ENCODE measurements at regions not wholly inside any gene's neighbourhood (a gene's known extent, or its start where the extent isn't known, plus 50 kb on each side); places are given as distances from the start of the nearest gene placed in this dataset.

DNA sequence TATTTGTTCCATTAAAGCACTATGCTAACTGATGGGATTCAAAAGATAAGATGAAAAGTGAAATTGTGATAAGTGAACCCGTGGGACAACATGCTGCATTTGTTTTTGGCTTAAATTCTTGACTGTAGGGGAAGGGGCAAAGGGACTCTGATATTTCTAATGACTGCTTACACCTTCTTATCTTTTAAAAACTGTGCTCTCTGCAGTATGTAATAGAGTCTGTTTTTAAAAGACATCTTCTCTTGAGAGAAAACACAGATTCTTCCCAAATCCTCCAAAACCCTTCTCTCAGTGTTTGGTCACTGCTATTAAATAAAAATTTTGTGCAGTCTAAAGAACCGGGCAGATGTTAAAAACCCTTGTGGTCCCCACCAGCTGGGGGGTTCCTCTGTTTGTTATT lies 327.8 kb upstream of the FANCL start (continued):
- TF ChIP-seq, protein P1, sequence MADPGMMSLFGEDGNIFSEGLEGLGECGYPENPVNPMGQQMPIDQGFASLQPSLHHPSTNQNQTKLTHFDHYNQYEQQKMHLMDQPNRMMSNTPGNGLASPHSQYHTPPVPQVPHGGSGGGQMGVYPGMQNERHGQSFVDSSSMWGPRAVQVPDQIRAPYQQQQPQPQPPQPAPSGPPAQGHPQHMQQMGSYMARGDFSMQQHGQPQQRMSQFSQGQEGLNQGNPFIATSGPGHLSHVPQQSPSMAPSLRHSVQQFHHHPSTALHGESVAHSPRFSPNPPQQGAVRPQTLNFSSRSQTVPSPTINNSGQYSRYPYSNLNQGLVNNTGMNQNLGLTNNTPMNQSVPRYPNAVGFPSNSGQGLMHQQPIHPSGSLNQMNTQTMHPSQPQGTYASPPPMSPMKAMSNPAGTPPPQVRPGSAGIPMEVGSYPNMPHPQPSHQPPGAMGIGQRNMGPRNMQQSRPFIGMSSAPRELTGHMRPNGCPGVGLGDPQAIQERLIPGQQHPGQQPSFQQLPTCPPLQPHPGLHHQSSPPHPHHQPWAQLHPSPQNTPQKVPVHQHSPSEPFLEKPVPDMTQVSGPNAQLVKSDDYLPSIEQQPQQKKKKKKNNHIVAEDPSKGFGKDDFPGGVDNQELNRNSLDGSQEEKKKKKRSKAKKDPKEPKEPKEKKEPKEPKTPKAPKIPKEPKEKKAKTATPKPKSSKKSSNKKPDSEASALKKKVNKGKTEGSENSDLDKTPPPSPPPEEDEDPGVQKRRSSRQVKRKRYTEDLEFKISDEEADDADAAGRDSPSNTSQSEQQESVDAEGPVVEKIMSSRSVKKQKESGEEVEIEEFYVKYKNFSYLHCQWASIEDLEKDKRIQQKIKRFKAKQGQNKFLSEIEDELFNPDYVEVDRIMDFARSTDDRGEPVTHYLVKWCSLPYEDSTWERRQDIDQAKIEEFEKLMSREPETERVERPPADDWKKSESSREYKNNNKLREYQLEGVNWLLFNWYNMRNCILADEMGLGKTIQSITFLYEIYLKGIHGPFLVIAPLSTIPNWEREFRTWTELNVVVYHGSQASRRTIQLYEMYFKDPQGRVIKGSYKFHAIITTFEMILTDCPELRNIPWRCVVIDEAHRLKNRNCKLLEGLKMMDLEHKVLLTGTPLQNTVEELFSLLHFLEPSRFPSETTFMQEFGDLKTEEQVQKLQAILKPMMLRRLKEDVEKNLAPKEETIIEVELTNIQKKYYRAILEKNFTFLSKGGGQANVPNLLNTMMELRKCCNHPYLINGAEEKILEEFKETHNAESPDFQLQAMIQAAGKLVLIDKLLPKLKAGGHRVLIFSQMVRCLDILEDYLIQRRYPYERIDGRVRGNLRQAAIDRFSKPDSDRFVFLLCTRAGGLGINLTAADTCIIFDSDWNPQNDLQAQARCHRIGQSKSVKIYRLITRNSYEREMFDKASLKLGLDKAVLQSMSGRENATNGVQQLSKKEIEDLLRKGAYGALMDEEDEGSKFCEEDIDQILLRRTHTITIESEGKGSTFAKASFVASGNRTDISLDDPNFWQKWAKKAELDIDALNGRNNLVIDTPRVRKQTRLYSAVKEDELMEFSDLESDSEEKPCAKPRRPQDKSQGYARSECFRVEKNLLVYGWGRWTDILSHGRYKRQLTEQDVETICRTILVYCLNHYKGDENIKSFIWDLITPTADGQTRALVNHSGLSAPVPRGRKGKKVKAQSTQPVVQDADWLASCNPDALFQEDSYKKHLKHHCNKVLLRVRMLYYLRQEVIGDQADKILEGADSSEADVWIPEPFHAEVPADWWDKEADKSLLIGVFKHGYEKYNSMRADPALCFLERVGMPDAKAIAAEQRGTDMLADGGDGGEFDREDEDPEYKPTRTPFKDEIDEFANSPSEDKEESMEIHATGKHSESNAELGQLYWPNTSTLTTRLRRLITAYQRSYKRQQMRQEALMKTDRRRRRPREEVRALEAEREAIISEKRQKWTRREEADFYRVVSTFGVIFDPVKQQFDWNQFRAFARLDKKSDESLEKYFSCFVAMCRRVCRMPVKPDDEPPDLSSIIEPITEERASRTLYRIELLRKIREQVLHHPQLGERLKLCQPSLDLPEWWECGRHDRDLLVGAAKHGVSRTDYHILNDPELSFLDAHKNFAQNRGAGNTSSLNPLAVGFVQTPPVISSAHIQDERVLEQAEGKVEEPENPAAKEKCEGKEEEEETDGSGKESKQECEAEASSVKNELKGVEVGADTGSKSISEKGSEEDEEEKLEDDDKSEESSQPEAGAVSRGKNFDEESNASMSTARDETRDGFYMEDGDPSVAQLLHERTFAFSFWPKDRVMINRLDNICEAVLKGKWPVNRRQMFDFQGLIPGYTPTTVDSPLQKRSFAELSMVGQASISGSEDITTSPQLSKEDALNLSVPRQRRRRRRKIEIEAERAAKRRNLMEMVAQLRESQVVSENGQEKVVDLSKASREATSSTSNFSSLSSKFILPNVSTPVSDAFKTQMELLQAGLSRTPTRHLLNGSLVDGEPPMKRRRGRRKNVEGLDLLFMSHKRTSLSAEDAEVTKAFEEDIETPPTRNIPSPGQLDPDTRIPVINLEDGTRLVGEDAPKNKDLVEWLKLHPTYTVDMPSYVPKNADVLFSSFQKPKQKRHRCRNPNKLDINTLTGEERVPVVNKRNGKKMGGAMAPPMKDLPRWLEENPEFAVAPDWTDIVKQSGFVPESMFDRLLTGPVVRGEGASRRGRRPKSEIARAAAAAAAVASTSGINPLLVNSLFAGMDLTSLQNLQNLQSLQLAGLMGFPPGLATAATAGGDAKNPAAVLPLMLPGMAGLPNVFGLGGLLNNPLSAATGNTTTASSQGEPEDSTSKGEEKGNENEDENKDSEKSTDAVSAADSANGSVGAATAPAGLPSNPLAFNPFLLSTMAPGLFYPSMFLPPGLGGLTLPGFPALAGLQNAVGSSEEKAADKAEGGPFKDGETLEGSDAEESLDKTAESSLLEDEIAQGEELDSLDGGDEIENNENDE (IDR thresholded peaks at IDR 0.05; ENCODE audit: insufficient replicate concordance, low read length): no peak
- TF ChIP-seq EZH2 (IDR thresholded peaks at IDR 0.05; ENCODE audit: low read depth, low read length, severe bottlenecking): no peak
- TF ChIP-seq SIN3A (conservative IDR thresholded peaks at IDR 0.05 in 1 of 2, IDR thresholded peaks at IDR 0.05 in 1 of 2; ENCODE audit: low read depth in 1 of 2, low read length in 2 of 2): no peak
- no peak for TF ChIP-seq YY1 (IDR thresholded peaks at IDR 0.05; ENCODE audit: low read depth, low read length)
- TF ChIP-seq, protein P2, sequence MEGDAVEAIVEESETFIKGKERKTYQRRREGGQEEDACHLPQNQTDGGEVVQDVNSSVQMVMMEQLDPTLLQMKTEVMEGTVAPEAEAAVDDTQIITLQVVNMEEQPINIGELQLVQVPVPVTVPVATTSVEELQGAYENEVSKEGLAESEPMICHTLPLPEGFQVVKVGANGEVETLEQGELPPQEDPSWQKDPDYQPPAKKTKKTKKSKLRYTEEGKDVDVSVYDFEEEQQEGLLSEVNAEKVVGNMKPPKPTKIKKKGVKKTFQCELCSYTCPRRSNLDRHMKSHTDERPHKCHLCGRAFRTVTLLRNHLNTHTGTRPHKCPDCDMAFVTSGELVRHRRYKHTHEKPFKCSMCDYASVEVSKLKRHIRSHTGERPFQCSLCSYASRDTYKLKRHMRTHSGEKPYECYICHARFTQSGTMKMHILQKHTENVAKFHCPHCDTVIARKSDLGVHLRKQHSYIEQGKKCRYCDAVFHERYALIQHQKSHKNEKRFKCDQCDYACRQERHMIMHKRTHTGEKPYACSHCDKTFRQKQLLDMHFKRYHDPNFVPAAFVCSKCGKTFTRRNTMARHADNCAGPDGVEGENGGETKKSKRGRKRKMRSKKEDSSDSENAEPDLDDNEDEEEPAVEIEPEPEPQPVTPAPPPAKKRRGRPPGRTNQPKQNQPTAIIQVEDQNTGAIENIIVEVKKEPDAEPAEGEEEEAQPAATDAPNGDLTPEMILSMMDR (IDR thresholded peaks at IDR 0.05; ENCODE audit: control extremely low read depth in 1 of 3, insufficient read depth in 1 of 3, low read depth in 1 of 3, low read length in 3 of 3): no peak
- no peak for TF ChIP-seq NRF1 (IDR thresholded peaks at IDR 0.05; ENCODE audit: low read depth, low read length)
- TF ChIP-seq BRCA1 (IDR thresholded peaks at IDR 0.05; ENCODE audit: low read depth, low read length): no peak
- no peak for TF ChIP-seq SUZ12 (IDR thresholded peaks at IDR 0.05; ENCODE audit: low read length)
- TF ChIP-seq BACH1 (IDR thresholded peaks at IDR 0.05; ENCODE audit: low read length): no peak
- TF ChIP-seq RFX5 (IDR thresholded peaks at IDR 0.05; ENCODE audit: borderline replicate concordance, low read depth, low read length): no peak
